CD4-positive, alpha-beta T cell treated with Interleukin-17A for 4 hours (primary cell): ENCODE measurements at regions not wholly inside any gene's neighbourhood (a gene's known extent, or its start where the extent isn't known, plus 50 kb on each side); places are given as distances from the start of the nearest gene placed in this dataset.
"Not testable (repeated sequence)": the region's sequence is repeated elsewhere in the genome, so short reads cannot be mapped to it uniquely, and the experiment has no call there.

Experiments
- DNase-seq: peaks from one replicate; pipeline ENCODE4 v3.0.0-alpha.2; 2020; ENCODE audit warnings: mixed read lengths

DNA sequence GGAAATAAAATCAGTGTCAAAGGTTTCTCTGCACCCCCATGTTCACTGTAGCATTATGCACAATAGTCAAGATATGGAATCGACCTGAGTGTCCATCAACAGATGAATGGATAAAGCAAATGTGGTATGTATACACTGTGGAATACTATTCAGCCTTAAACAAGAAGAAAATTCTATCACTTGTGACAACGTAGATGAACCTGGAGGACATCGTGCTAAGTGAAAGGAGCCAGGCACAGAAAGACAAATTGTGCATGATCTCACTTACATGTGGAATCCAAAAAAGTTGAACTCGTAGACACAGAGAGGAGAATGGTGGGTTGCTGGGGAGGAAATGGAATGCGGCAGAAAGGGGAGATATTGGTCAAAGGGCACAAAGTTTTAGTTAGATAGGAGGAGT is 136.3 kb upstream of the ESR1 start:
- DNase-seq: no peak

DNA sequence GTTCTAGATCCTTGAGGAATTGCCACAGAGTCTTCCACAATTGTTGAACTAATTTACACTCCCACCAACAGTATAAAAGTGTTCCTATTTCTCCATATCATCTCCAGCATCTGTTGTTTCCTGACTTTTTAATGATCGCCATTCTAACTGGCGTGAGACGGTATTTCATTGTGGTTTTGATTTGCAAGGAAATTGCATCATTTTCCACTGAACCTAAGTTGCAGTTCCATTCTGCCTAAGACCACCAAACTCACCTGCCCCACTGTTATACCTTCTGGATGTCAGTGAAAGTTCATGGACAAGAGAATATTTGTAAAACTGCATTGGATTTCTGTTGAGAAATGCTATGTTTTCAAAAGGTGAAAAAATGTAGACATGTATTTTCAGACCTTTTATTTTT is 132.9 kb upstream of the ESR1 start:
- no peak for DNase-seq

DNA sequence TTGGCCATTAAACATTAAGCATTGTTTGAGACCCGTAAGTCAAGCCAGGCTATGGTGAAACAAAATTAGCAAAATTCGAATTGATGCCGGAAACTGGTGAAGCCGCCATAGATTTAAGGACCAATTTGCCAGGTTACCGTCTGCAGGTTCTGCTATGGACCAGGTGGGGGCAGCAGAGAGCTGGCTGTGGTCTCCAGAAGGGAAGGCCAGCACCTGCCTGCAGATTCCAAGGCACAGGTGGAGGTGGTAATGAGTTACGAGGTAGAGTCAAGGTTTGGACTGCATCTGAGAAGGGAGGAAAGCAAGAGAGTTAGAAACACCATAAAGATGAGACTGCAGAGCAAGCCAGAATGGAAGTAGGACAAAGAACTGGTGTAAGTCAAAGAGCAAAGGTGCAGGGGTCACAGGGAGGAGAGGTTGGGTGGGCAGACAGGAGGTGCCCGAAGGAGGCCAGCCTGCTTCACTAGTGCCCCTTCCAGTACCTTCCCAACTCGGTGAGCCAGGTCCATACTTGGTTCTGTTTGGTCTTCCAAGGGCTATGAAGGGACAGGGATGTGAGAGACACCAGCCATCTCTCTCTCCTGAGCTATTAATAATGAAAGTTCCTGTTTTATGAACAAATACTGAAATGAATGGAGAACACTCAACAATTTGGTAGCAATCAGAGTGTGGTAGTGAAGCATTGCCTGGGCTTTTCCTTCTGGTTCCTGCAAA is 131.6 kb upstream of the ESR1 start:
- peak; percentile 67 for DNase-seq

DNA sequence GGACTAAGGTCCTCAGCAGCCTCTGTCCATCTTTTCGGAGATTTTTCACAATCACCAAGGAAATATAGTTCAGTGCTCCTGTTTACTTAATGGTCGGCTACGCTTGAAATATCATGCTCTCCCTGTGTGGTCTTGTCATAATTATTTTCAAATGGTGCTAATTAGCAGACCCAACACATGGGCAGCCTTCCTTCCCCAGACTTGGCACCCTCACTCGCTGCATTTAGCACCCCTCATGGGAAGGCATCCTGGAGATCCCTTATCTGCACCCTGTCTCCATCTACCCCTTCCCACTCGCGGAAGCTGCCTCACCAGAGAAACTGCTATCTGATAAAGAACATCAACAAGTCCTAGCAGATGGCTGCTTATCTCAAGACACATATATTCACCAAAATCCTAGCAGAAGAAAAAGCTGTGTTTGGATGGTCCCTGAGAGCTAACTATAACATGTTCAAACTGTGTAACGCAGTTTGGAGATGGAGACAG is 131.0 kb upstream of the ESR1 start:
- no peak for DNase-seq

DNA sequence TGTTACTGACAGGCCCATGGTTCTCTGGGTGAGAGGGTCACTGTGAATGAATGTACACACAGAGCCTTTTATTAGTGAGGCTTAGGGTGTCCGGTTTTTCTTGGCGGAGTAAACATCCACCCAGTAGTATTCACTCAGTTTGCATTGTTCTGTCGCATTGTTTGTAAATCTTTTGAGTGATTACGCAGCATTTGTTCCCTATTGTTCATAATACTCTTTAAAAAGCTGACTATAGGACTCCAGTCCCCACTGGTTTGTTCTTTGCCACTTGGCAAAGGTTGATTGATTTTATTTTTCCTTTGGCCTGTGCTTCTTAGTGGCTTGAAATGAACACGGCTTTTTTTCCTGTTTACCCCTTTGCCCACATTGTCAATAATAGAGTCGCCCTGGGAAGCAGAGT is 130.1 kb upstream of the ESR1 start:
- DNase-seq: no peak

DNA sequence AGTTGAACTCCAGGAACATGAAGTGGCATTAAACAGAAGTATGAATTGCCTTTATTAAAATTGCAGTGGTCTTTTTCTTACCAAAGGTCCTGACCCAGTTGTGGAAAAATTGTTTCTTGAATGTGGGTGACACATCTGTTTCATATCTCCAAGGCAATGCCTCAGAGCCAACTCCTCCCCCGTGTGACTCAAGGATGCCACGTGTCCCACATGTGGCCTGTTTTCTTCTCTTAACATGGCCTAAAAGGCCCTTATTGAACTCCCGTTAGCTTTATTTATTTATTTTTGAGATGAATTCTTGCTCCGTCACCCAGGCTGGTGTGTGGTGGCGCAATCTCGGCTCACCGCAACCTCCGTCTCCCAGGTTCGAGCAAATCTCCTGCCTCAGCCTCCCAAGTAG is 128.4 kb upstream of the ESR1 start:
- DNase-seq: no peak

DNA sequence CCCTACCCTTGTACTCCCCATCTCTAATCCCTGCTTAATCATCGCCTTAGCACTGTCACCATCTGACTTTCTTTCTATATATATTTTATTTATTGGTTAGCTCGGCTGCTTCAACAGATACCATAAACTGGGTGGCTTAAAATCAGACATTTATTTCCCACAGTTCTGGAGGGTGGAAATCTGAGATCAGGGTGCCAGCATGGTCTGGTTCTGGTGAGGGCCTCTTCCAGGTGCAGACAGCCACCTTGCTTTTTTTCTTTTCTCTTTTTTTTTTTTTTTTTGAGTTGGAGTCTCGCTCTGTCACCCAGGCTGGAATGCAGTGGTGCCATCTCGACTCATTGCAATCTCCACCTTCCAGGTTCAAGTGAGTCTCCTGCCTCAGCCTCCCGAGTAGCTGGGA is 127.5 kb upstream of the ESR1 start:
- DNase-seq: no peak

DNA sequence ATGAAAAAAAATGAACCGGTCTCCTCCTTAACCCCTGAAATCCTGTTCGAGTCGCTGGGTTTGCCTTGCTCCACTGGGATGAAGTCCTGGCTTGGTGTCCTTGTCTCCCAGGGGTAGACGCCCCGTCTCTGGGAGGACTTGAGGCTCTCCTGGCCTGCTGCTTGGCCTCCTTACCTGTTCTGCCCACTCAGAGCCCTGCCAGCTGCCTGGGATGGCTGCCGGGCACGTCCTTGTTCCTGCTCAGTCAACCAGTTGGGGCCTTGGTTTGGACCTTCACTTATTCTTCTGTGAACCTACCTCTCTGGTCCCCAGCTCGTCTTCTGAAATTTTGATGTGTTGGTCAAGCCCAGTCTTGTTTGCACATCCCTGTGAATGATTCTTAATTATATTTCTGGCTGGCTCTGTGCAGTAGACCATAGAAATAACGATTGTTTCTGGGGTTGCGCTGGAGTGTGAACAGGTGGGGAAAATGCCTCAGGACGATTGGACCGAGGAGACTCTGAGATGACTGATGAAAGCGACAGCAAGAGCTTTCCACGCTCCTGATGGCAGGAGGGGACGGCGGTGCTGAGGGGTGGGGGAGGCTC is 126.5 kb upstream of the ESR1 start:
- DNase-seq: no peak

DNA sequence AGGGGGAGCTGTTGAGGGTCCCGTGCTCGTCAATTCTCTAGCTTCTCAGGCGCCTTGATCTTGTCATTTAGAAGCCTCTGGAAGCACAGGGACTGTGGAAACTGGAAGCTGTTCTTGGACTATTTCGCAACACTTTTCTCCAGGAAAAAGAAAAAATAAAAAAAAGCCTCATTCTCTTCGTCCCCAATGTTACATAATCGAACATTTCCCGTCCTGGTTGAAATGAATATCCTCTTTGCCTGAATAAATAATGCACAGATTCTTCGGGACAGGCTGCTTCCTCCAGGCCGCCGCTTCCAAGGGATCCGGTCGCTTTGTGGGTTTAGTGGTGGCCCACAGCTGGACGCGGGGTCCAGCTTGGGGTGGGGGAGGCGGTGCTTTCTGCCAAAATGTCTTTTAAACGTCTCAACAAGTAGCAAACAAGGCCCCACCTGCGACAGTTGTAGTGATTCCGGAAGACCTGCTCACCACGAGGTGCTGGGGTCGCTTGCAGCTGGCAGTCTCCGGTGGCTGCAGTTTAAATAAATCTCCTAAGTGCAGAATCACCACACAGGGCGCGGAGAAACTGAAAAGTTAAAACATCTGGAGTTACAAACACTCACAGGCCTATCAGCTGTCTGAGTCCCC is 125.9 kb upstream of the ESR1 start:
- DNase-seq: peak; percentile 22

DNA sequence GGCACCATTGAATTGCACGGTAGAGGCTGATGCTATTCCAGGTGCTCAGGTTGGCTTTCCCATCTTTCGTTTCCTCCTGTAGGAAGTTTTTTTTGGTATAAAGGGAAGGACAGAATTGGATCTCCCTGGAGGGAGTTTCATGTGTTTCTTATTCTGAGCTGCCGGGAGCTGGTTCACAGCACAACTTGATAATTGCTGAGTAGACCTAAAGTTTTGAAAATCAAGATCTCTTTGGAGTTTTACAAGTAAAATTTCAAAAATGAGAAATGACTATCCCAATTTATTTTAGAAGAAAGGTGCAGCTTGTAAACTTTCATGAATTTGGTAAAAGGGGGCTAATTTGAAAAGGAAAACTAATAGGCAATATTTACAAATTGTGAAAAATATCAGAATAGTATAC is 125.2 kb upstream of the ESR1 start:
- no peak for DNase-seq

DNA sequence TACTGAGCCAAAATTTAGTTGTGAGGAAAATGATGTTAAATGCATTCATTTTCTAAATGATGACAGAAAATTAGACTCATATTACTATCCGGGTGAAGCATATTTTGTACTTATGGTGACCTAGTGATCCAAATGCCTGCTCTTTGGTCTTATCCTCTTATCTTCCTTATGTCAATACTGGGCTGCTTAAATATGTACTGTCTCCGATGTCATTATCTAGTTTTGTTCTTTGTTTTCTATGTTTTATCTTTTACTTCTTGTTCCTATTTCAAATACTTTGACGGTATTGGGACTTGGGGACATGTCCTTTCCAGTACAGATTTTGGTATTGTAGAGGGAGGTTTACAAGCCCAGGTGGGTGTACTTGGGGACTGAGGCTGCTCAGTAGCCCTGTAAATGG is 124.6 kb upstream of the ESR1 start:
- no peak for DNase-seq

DNA sequence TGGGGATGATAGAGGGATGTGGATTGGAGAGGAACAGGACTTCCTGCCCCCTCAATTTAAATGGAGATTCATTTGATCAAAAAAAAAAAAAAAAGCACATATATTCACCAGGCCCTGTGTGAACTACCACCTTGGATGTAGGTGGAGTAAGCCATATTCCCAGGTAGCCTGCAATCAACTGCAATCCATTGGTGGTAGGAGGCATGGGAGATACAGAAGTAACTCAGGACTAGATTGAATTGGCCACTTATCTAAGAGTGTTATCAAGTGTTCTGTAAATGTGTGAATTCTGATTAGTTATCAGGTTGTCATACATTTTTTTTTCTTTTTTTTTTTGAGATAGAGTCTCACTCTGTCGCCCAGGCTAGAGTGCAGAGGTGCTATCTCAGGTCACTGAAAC is 124.1 kb upstream of the ESR1 start:
- no peak for DNase-seq

DNA sequence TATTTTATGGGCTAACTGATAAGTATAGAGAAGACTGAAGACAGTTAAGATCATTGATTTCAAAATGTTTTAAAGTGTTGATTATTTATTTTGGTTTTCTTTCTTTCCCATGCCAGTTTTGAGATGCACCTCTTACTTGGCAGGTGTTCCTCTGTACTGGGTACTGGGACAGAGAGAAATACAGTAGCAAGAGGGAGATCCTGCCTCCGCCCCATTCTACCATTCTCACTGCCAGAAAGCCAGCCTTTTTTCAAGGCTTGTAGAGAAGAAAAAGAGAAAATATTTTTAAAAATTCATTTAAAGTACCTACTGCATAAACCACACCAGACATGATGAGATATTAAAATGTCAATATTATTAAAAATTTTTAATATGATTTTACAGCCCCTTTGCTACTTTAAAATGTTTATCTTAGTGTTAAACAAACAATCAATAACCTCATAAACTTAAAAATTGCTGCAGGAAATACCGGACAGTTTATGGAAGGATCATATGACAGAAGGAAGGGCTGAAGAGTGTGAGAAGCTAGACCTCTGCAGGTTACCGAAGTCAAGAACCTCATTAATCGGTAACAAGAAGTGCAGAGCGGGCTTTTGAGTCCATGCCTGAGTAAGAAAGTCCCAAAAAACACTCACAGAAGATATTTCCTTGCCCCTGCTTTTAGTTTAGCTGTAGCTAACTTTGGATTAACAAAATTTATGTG is 117.8 kb upstream of the ESR1 start:
- DNase-seq: no peak

DNA sequence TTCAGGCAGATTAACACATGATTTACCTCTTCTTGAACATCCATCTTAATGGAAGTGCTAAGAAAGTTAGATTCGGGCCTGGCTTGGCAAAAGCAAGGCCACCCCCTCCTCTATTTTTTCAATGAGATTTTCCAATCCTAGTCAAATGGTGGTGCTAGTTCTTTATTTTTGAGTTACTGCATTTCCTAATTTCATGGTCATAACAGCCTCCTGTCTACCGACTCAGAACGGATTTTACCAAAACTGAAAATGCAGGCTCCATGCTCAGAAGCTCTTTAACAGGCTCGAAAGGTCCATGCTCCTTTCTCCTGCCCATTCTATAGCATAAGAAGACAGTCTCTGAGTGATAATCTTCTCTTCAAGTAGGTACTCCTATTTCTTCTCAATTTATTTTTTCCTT is 117.2 kb upstream of the ESR1 start:
- peak; percentile 12 for DNase-seq

DNA sequence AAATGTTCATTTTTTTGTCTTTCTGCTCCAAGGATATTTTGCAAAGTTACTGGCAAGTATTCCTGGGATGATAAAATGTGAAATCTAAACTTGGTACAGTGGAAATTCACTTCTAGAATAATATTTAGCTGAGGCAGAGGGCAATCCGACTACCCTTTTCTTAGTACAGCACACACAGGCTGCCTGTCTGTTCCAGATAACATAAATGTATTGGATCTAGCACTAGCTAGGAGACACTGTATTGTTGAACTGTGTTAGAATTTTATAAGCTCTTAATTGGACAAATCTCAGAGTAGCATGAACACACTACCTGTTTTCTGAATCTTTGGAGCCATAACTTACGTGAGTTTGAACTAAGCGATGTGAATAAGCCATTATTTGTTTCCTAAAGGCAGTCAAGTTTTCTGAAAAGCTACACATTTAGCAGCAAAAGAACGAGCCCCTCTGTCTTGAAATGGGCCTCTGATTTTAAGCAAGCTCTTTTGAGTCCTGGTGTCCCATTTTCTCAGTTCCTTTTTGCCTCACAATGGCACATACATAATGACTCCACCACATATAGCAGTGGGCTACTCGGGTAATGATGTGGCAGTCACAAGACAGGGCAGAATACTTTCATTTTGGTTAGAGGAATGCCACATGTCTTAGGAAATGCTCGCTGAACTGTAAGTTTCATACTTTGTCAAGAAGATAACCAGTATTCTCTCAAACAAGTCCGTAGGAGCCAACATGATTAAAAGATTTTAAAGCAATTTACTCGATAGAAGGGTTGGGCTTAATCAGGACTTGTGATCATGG is 116.5 kb upstream of the ESR1 start:
- DNase-seq: peak; percentile 16

DNA sequence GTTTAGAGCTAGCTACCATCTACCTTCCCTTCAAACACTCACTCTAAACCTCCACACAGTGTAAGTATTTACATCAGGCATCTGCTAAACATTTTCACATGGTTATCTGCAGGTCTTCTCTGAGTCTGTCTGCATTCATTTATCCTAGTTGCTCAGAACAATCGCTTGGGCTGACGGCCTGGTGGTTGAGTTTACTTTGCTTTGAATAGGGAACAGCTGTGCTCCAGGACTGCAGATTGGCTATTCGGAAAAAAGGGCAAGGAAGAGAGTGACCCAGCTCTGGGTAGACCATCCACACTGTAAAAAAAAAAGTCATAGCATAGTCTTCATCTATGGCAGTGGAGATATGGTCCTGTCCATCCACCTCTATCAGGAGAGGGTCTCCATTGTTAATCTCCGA is 115.3 kb upstream of the ESR1 start:
- DNase-seq: no peak

DNA sequence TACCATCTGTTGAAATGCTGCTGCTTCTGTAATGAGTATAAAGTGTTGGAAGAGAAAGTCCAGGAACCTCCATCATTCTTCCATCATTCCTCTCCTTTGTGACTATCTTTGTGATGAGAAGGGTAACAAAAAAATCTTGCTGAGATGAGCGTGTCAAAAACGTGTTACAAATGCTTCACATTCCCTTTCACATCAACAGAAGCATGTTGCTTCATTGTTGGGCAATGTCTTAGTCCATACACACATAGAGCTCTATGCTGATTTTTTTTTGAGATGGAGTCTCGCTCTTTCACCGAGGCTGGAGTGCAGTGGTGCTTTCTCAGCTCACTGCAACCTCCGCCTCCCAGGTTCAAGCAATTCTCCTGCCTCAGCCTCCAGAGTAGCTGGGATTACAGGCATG is 114.1 kb upstream of the ESR1 start:
- no peak for DNase-seq

DNA sequence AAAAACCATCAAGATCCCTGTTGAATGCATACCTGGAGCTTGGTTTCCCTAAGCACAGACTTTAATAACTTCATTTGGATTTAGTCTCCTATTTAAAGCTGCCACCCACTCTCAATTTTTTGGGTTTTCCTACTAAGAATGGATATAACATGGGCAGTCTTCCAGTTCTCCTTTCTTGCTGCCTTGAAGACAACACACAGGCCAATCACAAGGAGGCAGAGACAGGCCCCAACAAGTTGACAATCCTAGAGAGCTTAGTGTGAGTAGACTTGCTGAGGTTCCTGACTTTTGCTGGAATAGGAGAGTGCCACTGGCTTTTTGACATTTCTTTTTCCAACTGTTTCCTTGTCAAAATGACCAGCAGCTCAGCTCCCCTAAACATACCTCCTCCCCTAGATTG is 112.3 kb upstream of the ESR1 start:
- DNase-seq: no peak

DNA sequence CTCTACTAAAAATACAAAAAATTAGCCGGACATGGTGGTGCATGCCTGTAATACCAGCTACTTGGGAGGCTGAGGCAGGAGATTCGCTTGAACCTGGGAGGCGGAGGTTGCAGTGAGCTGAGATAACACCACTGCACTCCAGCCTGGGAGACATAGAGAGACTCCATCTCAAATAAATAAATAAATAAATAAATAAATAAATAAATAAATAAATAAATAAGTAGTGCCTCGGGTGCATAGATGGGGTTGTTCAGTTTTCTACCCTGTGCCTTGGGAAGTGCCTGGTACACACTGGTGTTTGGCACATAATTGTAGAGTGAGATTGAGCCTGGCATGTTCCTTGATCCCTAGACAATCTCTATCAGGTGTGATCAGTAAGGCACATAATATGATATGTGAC is 111.2 kb upstream of the ESR1 start:
- DNase-seq: not testable (repeated sequence)

DNA sequence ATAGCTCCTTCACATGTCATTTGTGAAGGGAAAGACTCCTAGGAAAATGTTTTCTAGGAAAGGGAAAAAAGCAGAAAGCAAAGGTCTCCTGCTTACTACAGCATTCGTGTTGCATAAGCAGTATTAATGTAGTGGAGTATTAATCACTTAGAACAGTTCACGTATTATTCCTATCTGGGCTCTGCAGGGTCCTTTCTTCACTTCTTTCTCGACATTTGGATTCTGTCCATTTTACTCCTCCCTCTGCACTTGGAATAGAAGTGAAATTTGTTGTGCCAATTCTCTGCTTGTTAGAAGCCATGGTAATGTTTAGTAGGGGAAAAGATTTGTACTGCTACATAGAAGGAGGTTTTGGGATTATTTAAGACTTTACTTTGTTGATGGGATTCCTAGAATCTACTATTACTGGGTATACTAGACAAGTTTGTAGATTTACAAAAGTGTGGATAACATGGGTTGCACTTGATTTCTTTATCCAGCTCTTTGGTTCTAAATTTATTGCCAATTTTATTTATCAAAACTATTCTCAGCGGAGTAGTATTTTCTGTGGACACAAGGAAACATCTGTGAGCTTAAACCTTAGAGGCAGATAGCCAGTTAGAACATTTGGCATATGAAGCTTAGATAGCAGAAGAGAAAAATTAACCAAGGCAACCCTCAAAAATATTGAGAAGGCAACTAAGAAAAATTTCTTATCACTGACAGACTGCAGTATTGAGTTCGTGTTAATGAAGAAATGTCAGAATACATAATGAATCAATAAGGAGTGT is 108.4 kb upstream of the ESR1 start:
- DNase-seq: no peak

DNA sequence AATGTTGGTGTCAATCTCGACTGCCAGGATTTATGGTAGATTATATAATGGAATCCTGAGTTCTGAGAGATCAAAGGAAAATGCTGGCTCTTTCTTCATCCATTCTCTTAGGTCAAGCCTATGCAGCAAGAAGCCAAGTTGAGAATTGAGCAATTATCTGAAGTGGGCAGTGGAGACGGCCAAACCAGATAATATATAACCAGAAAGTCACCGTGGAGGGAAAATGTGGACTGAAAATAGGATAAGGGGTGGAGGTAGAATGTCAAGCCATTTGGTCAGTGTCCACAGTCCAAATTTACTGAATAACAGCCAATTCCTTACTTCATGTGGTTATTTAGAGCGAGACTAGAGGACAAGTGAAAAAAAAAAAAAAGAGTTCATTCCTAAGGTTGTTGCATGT is 107.8 kb upstream of the ESR1 start:
- DNase-seq: no peak

DNA sequence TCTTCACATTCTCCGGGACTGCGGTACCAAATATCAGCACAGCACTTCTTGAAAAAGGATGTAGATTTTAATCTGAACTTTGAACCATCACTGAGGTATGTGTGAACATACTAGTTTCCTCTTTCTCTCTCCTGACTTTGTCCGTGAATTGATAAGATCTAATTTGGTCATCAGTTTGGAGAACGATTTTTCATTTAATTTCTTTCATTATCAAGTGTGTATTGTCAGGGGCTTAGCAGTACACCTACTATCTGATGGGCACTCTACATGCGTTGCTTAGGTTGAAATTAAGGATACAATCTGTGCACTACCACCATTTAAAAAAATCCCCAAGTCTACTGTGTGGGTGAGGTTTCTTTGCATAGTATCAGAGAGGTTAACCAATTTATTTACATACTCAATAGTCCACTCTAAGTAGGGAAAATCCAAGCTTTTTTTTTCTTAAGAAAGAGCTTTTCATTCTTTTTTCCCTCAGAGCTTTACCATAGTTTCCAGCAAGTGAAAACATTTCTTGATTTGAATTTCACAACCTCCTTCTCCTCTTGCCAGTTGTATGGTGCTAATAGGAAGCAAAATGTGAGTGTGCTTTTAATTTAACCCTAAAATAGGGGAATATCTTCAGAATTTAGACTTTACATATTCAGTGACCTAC is 105.4 kb upstream of the ESR1 start:
- no peak for DNase-seq
